Fibroblast of lung (primary cell): ENCODE measurements at regions not wholly inside any gene's neighbourhood (a gene's known extent, or its start where the extent isn't known, plus 50 kb on each side); places are given as distances from the start of the nearest gene placed in this dataset.

ENCODE experiments used
- DNase-seq, 2 donors: peaks; one replicate each; pipeline versions ENCODE4 v3.0.0 to v3.0.0-alpha.2; 2010; ENCODE audit warnings: low read depth in 2 of 2
- H2AFZ ChIP-seq: 2 replicates; pipeline ENCODE4 v1.5.1; 2012; ENCODE audit warnings: low read length, control low read depth, inconsistent platforms
- H3K27ac ChIP-seq: 2 replicates; pipeline ENCODE4 v1.5.1; 2011; ENCODE audit warnings: low read length, control low read depth; ENCODE audit not compliant: insufficient read depth
- H3K27me3 ChIP-seq: 2 replicates; pipeline ENCODE4 v1.5.1; 2011; ENCODE audit warnings: mild to moderate bottlenecking, low read length; ENCODE audit not compliant: control insufficient read depth, insufficient read depth
- H3K36me3 ChIP-seq: 2 replicates; pipeline ENCODE4 v1.5.1; 2011; ENCODE audit warnings: low read length; ENCODE audit not compliant: control insufficient read depth, insufficient read depth
- H3K4me1 ChIP-seq: 2 replicates; pipeline ENCODE4 v1.5.1; 2011; ENCODE audit warnings: low read length; ENCODE audit not compliant: control insufficient read depth, insufficient read depth; ENCODE audit errors: extremely low read depth
- H3K4me2 ChIP-seq: 2 replicates; pipeline ENCODE4 v1.5.1; 2011; ENCODE audit warnings: low read length, control low read depth; ENCODE audit not compliant: insufficient read depth; ENCODE audit errors: extremely low read depth
- H3K4me3 ChIP-seq, 4 experiments: fragments of 200-600 bp in 1 of 4; sonication (generic) in 1 of 4; replicated peaks in 1 of 4; 2 replicates each; pipeline ENCODE4 v1.5.1; 2011 to 2016; ENCODE audit warnings: low read length in 4 of 4, low read depth in 3 of 4, mild to moderate bottlenecking in 3 of 4, control low read depth in 2 of 4, inconsistent platforms in 1 of 4, mixed read lengths in 1 of 4; ENCODE audit not compliant: insufficient read depth in 1 of 4; ENCODE audit errors: control extremely low read depth in 1 of 4
- H3K79me2 ChIP-seq: 2 replicates; pipeline ENCODE4 v1.5.1; 2012; ENCODE audit warnings: mild to moderate bottlenecking, low read length, inconsistent platforms; ENCODE audit not compliant: control insufficient read depth, insufficient read depth
- H3K9ac ChIP-seq: 2 replicates; pipeline ENCODE4 v1.5.1; 2011; ENCODE audit warnings: mild to moderate bottlenecking, low read length, control low read depth; ENCODE audit not compliant: insufficient read depth
- H3K9me3 ChIP-seq: 2 replicates; pipeline ENCODE4 v1.5.1; 2012; ENCODE audit warnings: low read depth, low read length; ENCODE audit not compliant: control insufficient read depth, insufficient read depth
- H4K20me1 ChIP-seq: 2 replicates; pipeline ENCODE4 v1.5.1; 2011; ENCODE audit warnings: low read length; ENCODE audit not compliant: control insufficient read depth, insufficient read depth; ENCODE audit errors: extremely low read depth
- CTCF ChIP-seq, 2 donors: IDR thresholded peaks in 1 of 2; conservative IDR thresholded peaks in 1 of 2; 1 replicate in 1 of 2; 2 replicates in 1 of 2; pipeline ENCODE4 v1.5.1; 2011 to 2012; ENCODE audit warnings: low read length in 2 of 2, control low read depth in 1 of 2, inconsistent platforms in 1 of 2, low read depth in 1 of 2, mild to moderate bottlenecking in 1 of 2
- EZH2 ChIP-seq: IDR thresholded peaks from 2 replicates; pipeline ENCODE4 v1.5.1; 2012; ENCODE audit warnings: low read length, control low read depth, mild to moderate bottlenecking; ENCODE audit errors: missing control alignments

- Histone ChIP-seq H4K20me1 (no peaks in the 10 kb centered on the region), H2AFZ (no peak overlapping the region), H3K4me1 (no peaks in the 10 kb centered on the region), H3K4me3 (no peak overlapping the region), H3K9ac (no peak overlapping the region), H3K36me3 (no peaks in the 10 kb centered on the region), H3K27me3 (no peaks in the 10 kb centered on the region), H3K27ac (no peak overlapping the region), H3K79me2 (no peaks in the 10 kb centered on the region), H3K9me3 (no peaks in the 10 kb centered on the region), H3K4me2 (no peak overlapping the region)
- DNase-seq = no peak
- TF ChIP-seq CTCF (conservative IDR thresholded peaks at IDR 0.05 in 1 of 2, IDR thresholded peaks at IDR 0.05 in 1 of 2; ENCODE audit: low read depth in 1 of 2, low read length in 2 of 2) (no peak), EZH2 (no peak)
These were observed 940.9 kb downstream of the SLC4A3 start for GRCh38 chr2:220568296-220568695.

DNA sequence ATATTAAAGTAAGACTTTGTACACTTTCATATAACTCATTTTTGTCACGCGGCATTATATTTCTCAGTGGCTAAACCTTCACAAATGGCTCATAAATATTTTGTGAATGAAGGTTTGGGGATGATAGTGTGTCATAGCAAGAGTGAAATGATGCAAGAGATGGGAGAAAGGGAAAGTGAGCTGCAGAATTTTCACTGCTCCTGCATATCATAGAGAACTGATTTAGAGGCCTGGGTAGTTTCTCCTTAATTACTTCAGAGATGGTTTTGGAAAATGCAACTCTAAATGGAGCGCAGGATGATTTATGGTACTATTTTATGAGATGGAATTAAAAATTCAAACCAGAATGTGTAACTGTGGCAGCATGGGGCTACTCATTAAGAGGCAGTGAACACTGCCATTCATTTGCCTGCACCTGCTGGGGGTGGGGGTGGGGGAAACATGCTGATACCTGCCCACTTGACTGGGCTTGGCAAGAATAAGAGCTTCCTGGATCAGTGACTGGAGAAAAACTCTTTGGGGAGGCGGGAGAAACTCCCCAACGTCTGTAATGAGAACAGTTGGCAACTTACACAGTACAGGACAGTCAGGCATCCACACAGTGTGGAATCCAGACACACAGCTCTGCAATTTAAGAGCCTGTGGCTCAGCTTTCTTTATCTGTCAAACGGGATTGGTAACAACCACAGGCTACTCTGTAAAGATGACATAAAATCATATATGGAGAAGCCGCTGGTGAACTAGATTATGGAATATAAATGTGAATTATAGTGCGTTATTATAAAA, 941.9 kb downstream of the SLC4A3 start:
- TF ChIP-seq EZH2 (no peak), CTCF (conservative IDR thresholded peaks at IDR 0.05 in 1 of 2, IDR thresholded peaks at IDR 0.05 in 1 of 2; ENCODE audit: low read depth in 1 of 2, low read length in 2 of 2) (no peak)
- no peak overlapping the region for H3K9ac ChIP-seq
- H3K27me3 ChIP-seq = no peaks in the 10 kb centered on the region
- no peaks in the 10 kb centered on the region for H3K79me2 ChIP-seq
- H3K4me2 ChIP-seq = no peak overlapping the region
- no peak for DNase-seq
- no peak overlapping the region for H3K27ac ChIP-seq
- no peaks in the 10 kb centered on the region for H3K4me1 ChIP-seq
- no peak overlapping the region for H3K4me3 ChIP-seq
- H4K20me1 ChIP-seq = no peaks in the 10 kb centered on the region
- no peaks in the 10 kb centered on the region for H3K36me3 ChIP-seq
- H3K9me3 ChIP-seq = no peaks in the 10 kb centered on the region
- no peak overlapping the region for H2AFZ ChIP-seq

DNA sequence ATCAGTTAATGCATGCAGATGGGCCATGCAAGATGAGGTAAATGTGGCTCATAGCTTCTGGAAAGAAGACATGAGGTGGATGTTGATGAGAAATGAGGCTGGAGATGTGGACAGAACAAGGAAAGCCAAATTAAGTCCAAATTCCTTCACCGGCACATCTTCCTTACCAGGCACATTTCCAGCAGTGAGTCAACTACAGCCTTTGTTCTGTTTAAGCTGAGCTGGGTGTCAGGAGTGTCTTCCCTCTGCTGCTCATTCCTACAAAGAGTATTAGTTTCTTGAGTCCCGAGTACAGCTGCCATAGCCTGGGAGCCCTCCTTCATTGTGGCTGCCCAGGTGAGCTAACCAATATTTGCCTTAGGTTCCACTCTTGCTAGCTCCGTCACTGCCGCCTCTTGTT, 945.0 kb downstream of the SLC4A3 start:
- H2AFZ ChIP-seq = no peak overlapping the region
- no peak for TF ChIP-seq CTCF (conservative IDR thresholded peaks at IDR 0.05 in 1 of 2, IDR thresholded peaks at IDR 0.05 in 1 of 2; ENCODE audit: low read depth in 1 of 2, low read length in 2 of 2)
- no peak for TF ChIP-seq EZH2
- no peaks in the 10 kb centered on the region for H4K20me1 ChIP-seq
- H3K79me2 ChIP-seq = no peaks in the 10 kb centered on the region
- H3K4me1 ChIP-seq = no peaks in the 10 kb centered on the region
- no peaks in the 10 kb centered on the region for H3K27me3 ChIP-seq
- H3K4me2 ChIP-seq = no peak overlapping the region
- H3K27ac ChIP-seq = no peak overlapping the region
- no peaks in the 10 kb centered on the region for H3K9me3 ChIP-seq
- no peak overlapping the region for H3K9ac ChIP-seq
- no peaks in the 10 kb centered on the region for H3K36me3 ChIP-seq
- H3K4me3 ChIP-seq = no peak overlapping the region
- DNase-seq = peak; percentile 18 to 71
